OCI-M1 (cell line): ENCODE measurements at regions not wholly inside any gene's neighbourhood (a gene's known extent, or its start where the extent isn't known, plus 50 kb on each side); places are given as distances from the start of the nearest gene placed in this dataset.

ENCODE experiments used
- DNase-seq: peaks from one replicate; lab custom pipeline; 2025; lab: John Stamatoyannopoulos, UW

DNA sequence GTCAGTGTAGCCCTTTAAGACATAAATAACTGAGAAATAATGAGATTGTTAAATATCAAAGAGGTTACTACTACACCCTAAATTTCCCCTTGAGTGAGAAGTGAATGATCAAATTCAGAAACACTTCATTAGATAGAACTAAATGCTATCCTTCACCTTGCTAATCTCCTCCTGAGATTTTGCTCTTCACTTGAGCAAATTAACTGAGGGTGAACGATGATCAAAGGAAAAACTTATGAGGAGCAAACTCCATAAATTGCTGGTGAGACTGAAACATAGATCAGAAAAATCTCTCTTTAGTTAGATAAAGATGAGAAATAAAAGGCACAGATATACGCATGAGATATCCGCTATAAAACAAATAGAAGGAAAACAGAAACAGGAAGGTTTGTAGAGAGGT, 63.1 kb upstream of the TANC1 start:
- DNase-seq, result no peak

DNA sequence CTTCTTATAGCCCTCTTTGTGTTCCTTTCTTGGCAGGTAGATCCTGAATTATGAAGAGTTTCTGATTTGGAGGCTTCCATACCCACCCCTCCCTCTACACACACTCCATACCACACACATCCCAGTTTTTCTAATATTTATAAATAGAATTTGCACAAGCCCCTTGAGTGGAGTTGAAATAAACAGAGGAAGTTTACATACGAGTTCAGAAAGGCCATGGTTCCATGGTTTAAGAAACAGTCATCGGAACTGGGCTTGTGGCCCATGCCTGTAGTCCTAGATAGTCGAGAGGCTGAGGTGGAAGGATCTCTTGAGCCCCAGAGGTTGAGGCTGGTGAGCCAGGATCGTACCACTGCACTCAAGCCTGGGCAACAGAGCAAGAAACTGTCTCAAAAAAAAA, 62.7 kb upstream of the TANC1 start:
- DNase-seq, result no peak

DNA sequence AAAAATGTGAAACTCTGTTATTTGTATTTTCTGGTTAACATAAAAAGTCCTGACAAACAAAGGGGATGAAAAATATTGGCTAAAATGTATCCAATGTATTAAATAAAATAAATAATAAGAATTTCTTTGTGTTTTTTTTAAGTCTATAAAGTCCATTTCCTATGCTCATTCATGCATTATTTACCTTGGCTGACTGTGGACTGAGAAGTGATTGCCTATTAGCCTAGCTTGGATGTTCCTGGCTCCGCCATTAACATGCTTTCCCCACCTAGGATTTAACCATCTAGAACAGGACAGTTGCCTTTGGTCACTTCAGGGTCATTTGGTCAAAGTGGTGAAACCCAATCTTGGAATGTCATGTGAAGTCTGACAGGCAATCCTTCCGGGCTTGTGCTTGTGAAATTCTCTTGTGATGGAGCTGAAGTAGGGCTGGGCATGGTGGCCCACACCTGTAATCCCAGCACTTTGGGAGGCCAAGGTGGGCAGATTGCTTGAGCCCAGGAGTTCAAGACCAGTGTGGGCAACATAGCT, 60.4 kb upstream of the TANC1 start:
- DNase-seq, result no peak

DNA sequence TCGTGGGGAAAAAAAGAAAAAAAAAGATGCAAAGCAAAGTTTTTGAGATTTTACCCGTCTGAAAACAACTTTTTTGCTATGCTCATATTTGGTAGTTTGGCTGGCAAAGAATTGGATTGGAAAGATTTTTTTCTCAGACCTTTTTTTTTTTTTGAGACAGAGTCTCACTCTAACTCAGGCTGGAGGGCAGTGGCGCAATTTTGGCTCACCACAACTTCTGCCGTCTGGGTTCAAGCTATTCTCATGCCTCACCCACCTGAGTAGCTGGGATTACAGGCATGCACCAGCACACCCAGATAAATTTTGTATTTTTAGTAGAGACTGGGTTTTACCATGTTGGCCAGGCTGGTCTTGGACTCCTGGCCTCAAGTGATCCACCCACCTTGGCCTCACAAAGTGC, 56.3 kb upstream of the TANC1 start:
- DNase-seq, result peak; percentile 18

- no peak for DNase-seq
These were observed 55.7 kb upstream of the TANC1 start for GRCh38 chr2:158912765-158913164.

DNA sequence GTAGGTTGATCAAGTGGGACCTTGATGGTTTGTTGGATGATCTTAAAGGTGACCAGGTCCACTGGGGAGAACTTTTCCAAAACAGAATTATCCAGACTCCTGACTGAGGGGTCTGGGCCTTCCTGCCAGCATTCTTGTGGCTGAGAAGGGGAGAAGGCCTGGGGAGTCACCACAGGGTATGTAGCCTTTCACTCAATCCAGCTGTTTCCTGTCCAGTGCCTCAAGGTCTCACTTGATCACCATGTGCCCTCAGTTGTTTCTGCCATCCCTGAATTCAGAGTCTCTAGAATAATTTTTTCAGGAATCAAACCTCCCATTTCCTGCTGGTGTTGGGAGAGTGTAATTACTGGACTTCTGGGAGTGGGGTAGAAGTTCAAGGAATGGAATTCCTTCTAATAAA, 54.4 kb upstream of the TANC1 start:
- DNase-seq, result no peak

- DNase-seq, result no peak
These were observed 53.7 kb upstream of the TANC1 start for GRCh38 chr2:158914731-158915130.

- DNase-seq, result no peak
These were observed 51.3 kb upstream of the TANC1 start for GRCh38 chr2:158917121-158917520.

- DNase-seq, result peak; percentile 50
These were observed 50.0 kb upstream of the TANC1 start for GRCh38 chr2:158918452-158918851.
